ENCODE measurements at regions not wholly inside any gene's neighbourhood (a gene's known extent, or its start where the extent isn't known, plus 50 kb on each side); places are given as distances from the start of the nearest gene placed in this dataset.
A peak's percentile ranks its signal among the peaks of the same experiment; 100 is the strongest.
"Not testable (repeated sequence)": the region's sequence is repeated elsewhere in the genome, so short reads cannot be mapped to it uniquely, and the experiment has no call there.

- H3K36me3 ChIP-seq (ENCODE audit: insufficient read depth): no peaks in the 10 kb centered on the region
- H3K4me1 ChIP-seq (ENCODE audit: insufficient read depth): no peaks in the 10 kb centered on the region
- no peak overlapping the region for H3K27ac ChIP-seq (ENCODE audit: low read depth)
- H3K4me3 ChIP-seq (ENCODE audit: low read depth, low read length): no peak overlapping the region
- 85% methylated on average over 8 of the region's 8 CpGs for WGBS
- no peak for DNase-seq (ENCODE audit: extremely low spot score)
Observed at GRCh38 chr12:25690996-25691864, 138.1 kb upstream of the LMNTD1 start.

GRCh38 chr12:25691865-25692114, 138.7 kb upstream of the LMNTD1 start:
- Histone ChIP-seq H3K4me1 (ENCODE audit: insufficient read depth) (no peaks in the 10 kb centered on the region), H3K27ac (ENCODE audit: low read depth) (no peak overlapping the region), H3K36me3 (ENCODE audit: insufficient read depth) (no peaks in the 10 kb centered on the region), H3K4me3 (ENCODE audit: low read depth, low read length) (no peak overlapping the region)
- 74% methylated on average over 4 of the region's 4 CpGs for WGBS
- no peak for DNase-seq (ENCODE audit: extremely low spot score)

- Histone ChIP-seq H3K27ac (ENCODE audit: low read depth) (no peak overlapping the region), H3K36me3 (ENCODE audit: insufficient read depth) (no peaks in the 10 kb centered on the region), H3K4me1 (ENCODE audit: insufficient read depth) (no peaks in the 10 kb centered on the region), H3K4me3 (ENCODE audit: low read depth, low read length) (no peak overlapping the region)
- WGBS: 79% methylated on average over 9 of the region's 9 CpGs
- DNase-seq (ENCODE audit: extremely low spot score): no peak
Observed at GRCh38 chr12:25692115-25693035, 139.3 kb upstream of the LMNTD1 start.

DNA sequence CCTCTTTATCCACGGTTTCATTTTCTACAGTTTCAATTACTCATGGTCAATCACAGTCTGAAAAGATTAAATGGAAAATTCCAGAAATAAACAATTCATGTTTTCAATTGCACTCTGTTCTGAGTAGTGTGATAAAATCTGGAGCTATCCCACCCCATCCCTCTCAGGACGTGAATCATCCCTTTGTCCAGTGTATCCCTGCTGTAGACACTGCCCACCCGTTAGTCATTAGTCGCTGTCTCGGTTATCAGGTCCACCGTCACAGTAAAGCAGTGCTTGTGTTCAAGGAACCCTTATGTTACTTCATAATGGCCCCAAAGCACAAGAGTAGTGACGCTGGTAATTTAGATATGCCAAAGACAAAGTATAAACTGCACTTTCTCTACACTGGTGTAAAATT, 141.0 kb upstream of the LMNTD1 start:
- no peaks in the 10 kb centered on the region for H3K36me3 ChIP-seq (ENCODE audit: insufficient read depth)
- DNase-seq (ENCODE audit: extremely low spot score): peak; percentile 35
- no peak overlapping the region for H3K27ac ChIP-seq (ENCODE audit: low read depth)
- WGBS: 52% methylated on average over 7 of the region's 7 CpGs
- H3K4me1 ChIP-seq (ENCODE audit: insufficient read depth): no peaks in the 10 kb centered on the region
- H3K4me3 ChIP-seq (ENCODE audit: low read depth, low read length): no peak overlapping the region

- H3K27ac ChIP-seq (ENCODE audit: low read depth): no peak overlapping the region
- WGBS: 46% methylated on average over 4 of the region's 4 CpGs
- no peaks in the 10 kb centered on the region for H3K4me1 ChIP-seq (ENCODE audit: insufficient read depth)
- no peak overlapping the region for H3K4me3 ChIP-seq (ENCODE audit: low read depth, low read length)
- no peaks in the 10 kb centered on the region for H3K36me3 ChIP-seq (ENCODE audit: insufficient read depth)
- DNase-seq (ENCODE audit: extremely low spot score): peak; percentile 69
Observed at GRCh38 chr12:25695574-25695973, 142.5 kb upstream of the LMNTD1 start.

DNA sequence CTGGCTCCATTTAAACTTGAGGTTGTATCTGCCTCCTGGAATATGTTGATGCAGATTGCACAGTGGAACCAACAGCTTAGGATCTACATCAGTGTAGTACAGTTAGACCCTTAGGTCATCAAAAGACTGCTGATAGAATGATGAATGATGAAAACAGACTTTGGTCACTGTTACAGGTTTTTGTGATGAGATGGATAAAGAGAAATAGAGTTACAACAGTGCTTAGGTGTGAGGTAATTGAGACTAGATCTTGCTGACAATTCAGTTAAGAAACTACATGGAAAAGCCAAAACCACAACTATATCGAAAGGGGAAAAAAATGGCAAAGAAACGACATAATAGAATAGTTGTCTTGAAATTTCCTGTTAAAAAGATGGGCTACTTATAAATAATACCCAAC, 145.7 kb upstream of the LMNTD1 start:
- no peak for DNase-seq (ENCODE audit: extremely low spot score)
- no peak overlapping the region for H3K4me3 ChIP-seq (ENCODE audit: low read depth, low read length)
- H3K27ac ChIP-seq (ENCODE audit: low read depth): no peak overlapping the region
- 81% methylated on average over 2 of the region's 2 CpGs for WGBS
- no peaks in the 10 kb centered on the region for H3K4me1 ChIP-seq (ENCODE audit: insufficient read depth)
- H3K36me3 ChIP-seq (ENCODE audit: insufficient read depth): no peaks in the 10 kb centered on the region

- no peak overlapping the region for H3K4me3 ChIP-seq (ENCODE audit: low read depth, low read length)
- no peak for DNase-seq (ENCODE audit: extremely low spot score)
- no peaks in the 10 kb centered on the region for H3K4me1 ChIP-seq (ENCODE audit: insufficient read depth)
- H3K36me3 ChIP-seq (ENCODE audit: insufficient read depth): no peaks in the 10 kb centered on the region
- 83% methylated on average over 1 of the region's 1 CpG for WGBS
- no peak overlapping the region for H3K27ac ChIP-seq (ENCODE audit: low read depth)
Observed at GRCh38 chr12:25699454-25699853, 146.4 kb upstream of the LMNTD1 start.

DNA sequence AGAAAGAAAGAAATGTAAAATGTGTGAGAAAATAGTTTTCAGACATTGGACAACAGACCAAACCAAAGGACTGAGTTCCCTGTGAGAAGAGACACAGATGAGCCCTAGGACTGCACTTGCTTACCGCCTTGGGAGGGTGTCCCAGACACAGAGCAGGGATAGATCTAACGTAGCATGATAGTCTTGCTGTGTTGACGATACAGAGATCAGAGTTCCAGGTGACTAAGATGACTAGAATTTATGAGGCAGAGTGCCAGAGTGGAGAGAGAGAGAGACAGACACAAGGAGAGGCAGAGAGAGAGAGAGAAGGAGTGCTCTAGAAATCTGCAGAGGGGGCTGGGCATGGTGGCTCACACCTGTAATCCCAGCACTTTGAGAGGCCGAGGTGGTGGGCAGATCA, 148.2 kb upstream of the LMNTD1 start:
- 66% methylated on average over 4 of the region's 4 CpGs for WGBS
- Histone ChIP-seq H3K27ac (ENCODE audit: low read depth) (no peak overlapping the region), H3K4me1 (ENCODE audit: insufficient read depth) (no peaks in the 10 kb centered on the region), H3K36me3 (ENCODE audit: insufficient read depth) (no peaks in the 10 kb centered on the region), H3K4me3 (ENCODE audit: low read depth, low read length) (no peak overlapping the region)
- no peak for DNase-seq (ENCODE audit: extremely low spot score)

DNA sequence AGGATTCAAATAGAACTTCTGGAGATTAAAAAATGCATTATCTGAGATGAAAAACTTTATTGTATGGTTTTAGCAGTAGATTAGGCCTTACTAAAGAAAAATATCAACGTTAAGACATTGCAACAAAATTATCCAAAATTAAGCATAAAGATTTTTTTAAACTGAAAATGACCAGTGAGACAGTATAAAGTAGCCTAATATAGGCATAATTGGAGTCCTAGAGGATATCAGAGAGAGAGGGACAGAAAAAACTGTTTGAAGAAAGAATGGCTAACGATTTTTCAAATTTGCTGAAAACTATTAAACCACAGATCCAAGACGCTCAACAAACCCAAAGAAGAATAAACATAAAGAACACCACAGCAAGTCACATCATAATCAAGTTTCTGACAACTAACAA, 149.5 kb upstream of the LMNTD1 start:
- DNase-seq (ENCODE audit: extremely low spot score): no peak
- H3K27ac ChIP-seq (ENCODE audit: low read depth): no peak overlapping the region
- no peaks in the 10 kb centered on the region for H3K36me3 ChIP-seq (ENCODE audit: insufficient read depth)
- H3K4me3 ChIP-seq (ENCODE audit: low read depth, low read length): no peak overlapping the region
- 93% methylated on average over 3 of the region's 3 CpGs for WGBS
- no peaks in the 10 kb centered on the region for H3K4me1 ChIP-seq (ENCODE audit: insufficient read depth)

DNA sequence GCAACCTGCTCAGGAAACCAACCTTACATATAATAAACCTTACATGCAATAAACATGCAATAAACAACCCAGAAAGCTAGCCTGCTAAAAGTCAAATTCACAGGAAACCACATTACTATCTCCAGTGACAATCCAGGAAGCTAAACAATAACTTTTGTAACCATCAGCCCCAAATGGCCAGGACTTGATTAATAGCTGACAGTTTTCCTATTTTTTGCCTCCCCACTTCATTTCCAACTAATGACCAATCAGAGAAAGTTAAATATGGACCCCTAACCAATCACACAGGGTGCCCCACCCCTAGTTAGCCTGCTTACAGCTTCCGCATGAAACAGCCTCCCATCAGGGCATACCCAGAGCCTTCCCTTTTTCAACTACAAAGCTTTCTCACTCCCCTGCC, 152.2 kb upstream of the LMNTD1 start:
- DNase-seq (ENCODE audit: extremely low spot score): no peak
- no peaks in the 10 kb centered on the region for H3K4me1 ChIP-seq (ENCODE audit: insufficient read depth)
- H3K36me3 ChIP-seq (ENCODE audit: insufficient read depth): no peaks in the 10 kb centered on the region
- no peak overlapping the region for H3K27ac ChIP-seq (ENCODE audit: low read depth)
- 0% methylated on average over 1 of the region's 1 CpG for WGBS
- no peak overlapping the region for H3K4me3 ChIP-seq (ENCODE audit: low read depth, low read length)

DNA sequence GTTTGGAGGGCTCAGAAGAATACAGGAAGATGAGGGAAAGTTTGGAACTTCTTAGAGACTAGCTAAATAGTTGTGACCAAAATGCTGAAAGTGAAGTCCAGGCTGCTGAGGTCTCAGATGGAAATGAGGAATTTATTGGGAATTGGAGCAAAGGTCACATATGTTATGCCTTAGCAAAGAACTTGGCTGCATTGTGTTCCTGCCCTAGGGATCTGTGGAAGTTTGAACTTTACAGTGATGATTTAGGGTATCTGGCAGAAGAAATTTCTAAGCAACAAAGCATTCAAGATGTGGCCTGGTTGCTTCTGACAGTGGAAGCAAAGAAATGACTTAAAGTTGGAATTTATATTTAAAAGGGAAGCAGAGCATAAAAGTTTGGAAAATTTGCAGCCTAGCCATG, 153.6 kb upstream of the LMNTD1 start:
- not testable (repeated sequence) for H3K36me3 ChIP-seq (ENCODE audit: insufficient read depth); H3K4me3 ChIP-seq (ENCODE audit: low read depth, low read length); H3K27ac ChIP-seq (ENCODE audit: low read depth); DNase-seq (ENCODE audit: extremely low spot score); H3K4me1 ChIP-seq (ENCODE audit: insufficient read depth)

DNA sequence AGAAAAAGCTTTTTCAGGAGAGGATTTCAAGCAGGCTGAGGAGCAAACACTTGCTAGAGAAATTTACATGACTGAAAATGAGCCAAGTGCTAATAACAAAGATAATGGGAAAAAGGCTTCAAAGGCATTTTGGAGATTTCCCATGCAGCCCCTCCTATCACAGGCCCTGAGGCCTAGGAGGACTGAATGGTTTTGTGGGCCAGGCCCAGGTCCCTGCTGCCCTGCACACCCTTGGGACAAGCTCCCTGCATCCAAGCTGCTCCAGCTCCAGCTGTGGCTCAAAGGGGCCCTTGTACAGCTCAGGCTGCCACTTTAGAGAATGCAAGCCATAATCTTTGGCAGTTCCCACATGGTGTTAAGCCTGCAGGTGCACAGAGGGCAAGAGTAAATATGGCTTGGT, 154.0 kb upstream of the LMNTD1 start:
- Histone ChIP-seq H3K36me3 (ENCODE audit: insufficient read depth) (no peaks in the 10 kb centered on the region), H3K27ac (ENCODE audit: low read depth) (no peak overlapping the region), H3K4me1 (ENCODE audit: insufficient read depth) (no peaks in the 10 kb centered on the region), H3K4me3 (ENCODE audit: low read depth, low read length) (no peak overlapping the region)
- no peak for DNase-seq (ENCODE audit: extremely low spot score)

DNA sequence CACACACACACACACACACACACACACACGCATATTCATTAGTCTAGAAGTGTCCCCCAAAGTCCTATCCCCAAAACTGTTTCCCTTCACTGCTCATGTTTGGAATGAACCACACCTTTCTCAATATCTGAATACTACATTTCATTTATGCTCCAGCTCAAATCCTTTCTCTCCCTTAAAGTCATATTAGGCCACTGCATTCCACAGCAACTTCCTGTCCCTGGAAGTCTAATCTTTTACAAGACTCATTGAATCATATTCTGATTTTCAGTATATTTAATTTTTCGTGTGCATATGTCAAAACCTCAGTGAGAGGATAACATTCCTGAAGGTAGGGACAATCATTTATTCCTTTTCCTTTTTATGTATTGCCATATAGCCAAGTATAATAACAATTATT, 155.6 kb upstream of the LMNTD1 start:
- Histone ChIP-seq H3K4me3 (ENCODE audit: low read depth, low read length) (no peak overlapping the region), H3K4me1 (ENCODE audit: insufficient read depth) (no peaks in the 10 kb centered on the region), H3K27ac (ENCODE audit: low read depth) (no peak overlapping the region), H3K36me3 (ENCODE audit: insufficient read depth) (no peaks in the 10 kb centered on the region)
- 76% methylated on average over 2 of the region's 2 CpGs for WGBS
- DNase-seq (ENCODE audit: extremely low spot score): no peak

GRCh38 chr12:25710128-25710527, 157.0 kb upstream of the LMNTD1 start:
- WGBS: 79% methylated on average over 2 of the region's 2 CpGs
- no peak for DNase-seq (ENCODE audit: extremely low spot score)
- Histone ChIP-seq H3K36me3 (ENCODE audit: insufficient read depth) (no peaks in the 10 kb centered on the region), H3K27ac (ENCODE audit: low read depth) (no peak overlapping the region), H3K4me3 (ENCODE audit: low read depth, low read length) (no peak overlapping the region), H3K4me1 (ENCODE audit: insufficient read depth) (no peaks in the 10 kb centered on the region)
